GM19328 (cell line): ENCODE measurements at regions not wholly inside any gene's neighbourhood (a gene's known extent, or its start where the extent isn't known, plus 50 kb on each side); places are given as distances from the start of the nearest gene placed in this dataset.
"Not testable (repeated sequence)": the region's sequence is repeated elsewhere in the genome, so short reads cannot be mapped to it uniquely, and the experiment has no call there.

ENCODE experiments used
- ATAC-seq: cut with Tn5 transposase; IDR thresholded peaks from one replicate; pipeline ENCODE4 v1.9.1; 2021; ENCODE audit warnings: mild to moderate bottlenecking, moderate library complexity; ENCODE audit not compliant: unreplicated experiment

DNA sequence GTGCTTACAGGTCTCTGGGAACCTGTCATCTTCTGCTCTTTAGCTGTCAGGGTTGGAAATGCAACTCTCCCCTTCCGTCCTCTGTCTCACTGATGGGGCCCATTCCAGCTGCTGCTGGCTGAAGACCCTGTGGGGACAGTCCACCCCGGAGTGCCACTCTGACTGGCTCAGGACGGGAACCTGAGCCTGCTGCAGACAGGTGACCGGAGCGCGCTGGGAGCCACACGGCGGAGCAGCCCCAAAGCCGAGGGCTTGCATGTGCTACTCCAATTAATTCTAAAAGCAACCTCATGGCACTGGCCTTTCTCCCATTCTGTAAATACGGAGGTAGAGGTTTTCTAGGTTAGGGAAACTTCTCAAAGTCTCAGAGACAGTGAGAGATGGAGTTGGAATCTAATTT is 223.5 kb upstream of the PITRM1 start:
- no peak for ATAC-seq

DNA sequence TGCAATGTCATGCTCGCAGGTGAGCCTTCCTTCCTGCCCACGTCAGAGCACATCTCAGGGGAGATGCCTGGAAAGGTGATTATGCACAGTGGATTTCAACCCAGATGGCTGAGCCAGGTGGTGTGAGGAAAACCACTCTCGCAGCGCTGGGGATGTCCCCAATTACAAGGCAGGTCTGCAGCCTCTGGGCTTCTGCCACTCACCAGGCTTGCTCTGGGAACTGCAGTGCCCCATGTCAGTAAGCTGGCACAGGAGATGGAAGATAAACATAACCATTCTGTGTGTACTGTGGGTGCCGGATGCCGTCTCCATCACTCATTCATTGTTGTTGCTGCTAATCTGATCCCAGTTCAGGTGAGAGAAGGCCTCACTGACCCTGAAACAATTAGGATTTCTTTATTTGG is 222.9 kb upstream of the PITRM1 start:
- no peak for ATAC-seq

DNA sequence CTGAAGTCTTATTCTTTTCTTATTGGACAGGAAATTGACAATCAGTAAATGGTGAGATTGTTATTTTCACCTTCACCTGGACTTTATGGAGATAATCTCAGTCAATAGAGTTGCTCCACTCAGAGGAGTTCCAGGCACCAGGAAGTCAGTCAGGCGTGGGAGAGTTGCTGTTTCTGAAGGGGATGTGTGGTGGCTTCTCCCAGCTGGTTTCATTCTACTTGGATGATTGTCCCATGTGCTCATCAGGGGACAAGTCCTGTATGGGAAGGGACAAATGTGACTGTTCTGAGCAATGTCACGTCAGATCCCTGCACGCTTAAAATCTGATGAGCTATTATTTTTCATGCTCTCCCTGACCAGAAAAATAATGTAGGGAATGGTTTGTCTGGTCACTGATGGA is 222.5 kb upstream of the PITRM1 start:
- ATAC-seq, result no peak

DNA sequence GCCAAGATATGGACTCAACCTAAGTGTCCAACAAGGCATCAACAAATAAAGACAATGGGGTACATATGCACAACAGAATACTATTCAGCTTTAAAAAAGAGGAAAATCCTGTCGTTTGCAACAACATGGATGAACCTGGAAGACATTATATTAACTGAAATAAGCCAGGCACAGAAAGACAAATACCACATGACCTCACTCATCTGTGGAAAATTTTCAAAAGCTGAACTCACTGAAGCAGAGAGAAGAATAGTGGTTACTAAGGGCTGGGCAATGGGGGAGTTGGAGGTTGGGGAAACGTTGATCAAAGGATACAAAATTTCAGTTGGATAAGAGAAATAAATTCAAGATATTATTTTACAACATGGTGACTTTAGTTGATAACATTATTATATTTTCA is 221.4 kb upstream of the PITRM1 start:
- ATAC-seq, result no peak

- ATAC-seq, result no peak
These were observed 219.1 kb upstream of the PITRM1 start for GRCh38 chr10:3391657-3392056.

DNA sequence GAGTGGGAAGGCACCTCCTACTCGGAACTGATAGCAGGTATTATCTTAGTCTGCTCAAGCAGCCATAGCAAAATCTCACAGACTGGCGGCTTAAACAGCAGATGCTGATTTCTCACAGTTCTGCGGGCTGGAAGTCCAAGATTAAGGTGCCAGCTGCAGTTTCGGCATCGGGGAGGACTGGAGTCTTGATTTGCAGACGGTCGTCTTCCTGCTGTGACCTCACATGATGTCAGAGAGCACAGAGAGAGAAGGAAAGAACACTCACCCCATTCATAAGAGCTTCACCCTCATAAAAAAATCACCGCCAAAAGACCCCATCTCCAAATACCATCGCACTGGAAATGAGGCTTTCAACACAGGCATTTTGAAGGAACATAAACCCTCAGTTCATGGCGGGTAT is 216.5 kb upstream of the PITRM1 start:
- ATAC-seq, result no peak

DNA sequence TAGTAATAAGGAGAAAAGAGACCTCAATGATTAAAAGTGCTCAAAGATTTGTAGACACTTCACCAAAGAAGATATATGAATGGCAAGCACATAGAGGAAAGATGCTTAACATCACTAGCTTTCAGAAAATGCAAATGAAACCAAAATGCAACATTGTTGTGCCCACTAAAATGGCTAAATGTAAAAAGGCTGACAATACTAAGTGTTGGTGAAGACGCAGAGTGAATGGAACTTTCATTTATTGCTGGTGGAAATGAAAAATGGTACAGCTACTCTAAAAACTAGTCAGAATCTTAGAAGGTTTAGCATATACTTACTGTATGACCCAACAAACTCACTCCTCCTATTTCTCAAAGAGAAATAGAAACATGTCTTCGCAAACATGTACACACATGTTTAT is 212.9 kb upstream of the PITRM1 start:
- ATAC-seq, result no peak

GRCh38 chr10:3382092-3382491 is 209.5 kb upstream of the PITRM1 start:
- ATAC-seq, result no peak

DNA sequence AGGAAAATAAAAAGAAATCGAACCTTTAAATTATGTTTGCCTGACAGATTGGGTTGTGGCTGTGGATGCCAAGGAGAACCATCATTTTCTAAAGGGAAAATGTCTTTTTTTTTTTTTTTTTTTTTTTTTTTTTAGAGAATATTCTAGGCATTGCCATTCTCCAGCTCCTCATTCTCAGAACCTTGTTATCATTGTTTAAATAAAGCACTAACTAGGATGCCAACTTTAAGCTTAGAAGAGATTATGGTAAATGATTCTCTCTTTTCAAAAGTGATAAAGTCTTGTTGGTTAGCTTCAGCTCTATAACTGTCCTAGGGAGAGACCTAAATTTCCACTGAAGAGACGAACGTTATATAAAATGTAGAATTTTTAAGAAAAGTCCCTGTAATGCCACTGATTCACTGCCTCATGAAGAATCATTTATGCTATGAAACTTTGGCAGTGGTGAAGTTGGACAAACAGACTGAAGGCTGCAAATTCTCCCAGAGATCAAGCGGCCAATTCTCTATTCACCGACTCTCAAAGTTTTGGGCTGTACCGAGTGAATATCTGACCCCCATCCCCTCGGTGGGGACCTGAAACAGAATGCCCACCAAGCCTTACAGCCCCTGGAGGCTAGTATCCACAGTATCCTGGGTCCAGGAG is 207.9 kb upstream of the PITRM1 start:
- ATAC-seq, result no peak

DNA sequence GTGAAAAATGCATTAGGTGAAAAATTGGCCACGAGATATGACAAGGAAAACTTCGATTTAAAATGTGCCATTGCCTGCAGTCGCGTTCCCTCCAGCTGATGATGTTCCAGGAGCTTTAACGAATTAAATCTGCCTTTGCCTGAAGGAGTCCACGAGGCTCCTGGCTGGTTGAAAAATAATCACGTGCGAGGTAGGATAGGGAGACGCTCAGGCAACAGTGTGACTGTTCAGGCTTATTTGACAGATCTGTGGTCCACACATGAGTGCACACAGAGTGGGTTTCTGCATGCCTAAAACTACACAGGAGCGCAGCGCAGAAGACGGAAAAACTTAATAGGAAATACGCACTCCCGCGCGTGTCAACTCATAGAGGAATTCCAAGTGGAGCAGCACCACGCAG is 204.0 kb upstream of the PITRM1 start:
- ATAC-seq, result no peak

DNA sequence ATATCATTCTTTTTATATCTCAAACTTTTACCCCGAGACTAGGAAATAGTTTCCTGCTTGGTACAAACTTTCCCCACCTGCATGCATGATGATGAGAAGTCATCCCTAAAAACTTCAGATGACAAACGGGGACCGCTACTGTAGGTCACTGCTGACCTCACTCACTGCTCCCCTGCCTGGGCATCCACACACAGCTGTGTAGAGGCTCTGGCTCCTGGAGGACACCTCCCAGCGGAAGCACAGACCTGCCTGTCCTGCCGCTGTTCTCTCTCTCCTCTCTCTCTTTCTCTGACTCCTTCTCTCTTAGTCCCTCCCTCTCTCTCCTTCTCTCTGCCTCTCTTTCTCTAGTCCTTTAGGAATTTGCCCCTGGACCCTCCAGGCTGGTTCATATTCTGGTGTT is 202.9 kb upstream of the PITRM1 start:
- ATAC-seq, result no peak

GRCh38 chr10:3374914-3375313 is 202.3 kb upstream of the PITRM1 start:
- ATAC-seq, result no peak

- not testable (repeated sequence) for ATAC-seq
These were observed 200.9 kb upstream of the PITRM1 start for GRCh38 chr10:3373374-3374027.

GRCh38 chr10:3372281-3372680 is 199.7 kb upstream of the PITRM1 start:
- ATAC-seq, result no peak

DNA sequence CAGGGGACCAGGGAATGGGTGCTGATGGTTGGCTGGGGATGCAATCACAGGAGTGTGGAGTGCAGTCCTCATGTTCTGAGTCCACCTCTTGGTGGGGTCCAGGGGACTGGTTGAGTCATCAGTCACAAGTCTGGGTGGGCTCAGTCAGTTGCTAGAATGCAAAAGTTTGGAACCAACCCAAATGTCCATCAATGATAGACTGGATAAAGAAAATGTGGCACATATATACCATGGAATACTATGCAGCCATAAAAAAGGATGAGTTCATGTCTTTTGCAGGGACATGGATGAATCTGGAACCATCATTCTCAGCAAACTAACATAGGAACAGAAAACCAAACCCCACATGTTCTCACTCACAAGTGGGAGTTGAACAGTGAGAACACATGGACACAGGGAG is 199.0 kb upstream of the PITRM1 start:
- ATAC-seq, result not testable (repeated sequence)

GRCh38 chr10:3366735-3367405 is 194.3 kb upstream of the PITRM1 start:
- no peak for ATAC-seq

DNA sequence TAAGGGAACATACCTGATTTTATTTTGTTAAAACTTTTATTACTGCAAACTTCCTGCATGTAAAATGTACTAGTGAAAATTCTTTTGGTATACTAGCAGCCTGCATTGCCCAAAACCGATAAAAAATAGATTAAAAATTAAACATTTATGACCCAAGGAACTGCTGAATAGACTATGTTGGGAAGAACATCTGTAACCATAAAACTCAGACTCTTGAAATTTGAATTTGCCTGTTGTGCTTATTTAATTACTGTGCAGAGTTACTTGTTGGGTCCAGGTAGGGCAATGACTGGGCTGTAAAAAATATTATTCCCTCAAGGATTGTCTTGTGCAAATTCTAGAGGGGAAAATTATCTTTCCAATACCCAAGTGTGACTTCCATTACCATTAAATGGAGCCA is 193.5 kb upstream of the PITRM1 start:
- ATAC-seq, result no peak

- ATAC-seq, result no peak
These were observed 193.0 kb upstream of the PITRM1 start for GRCh38 chr10:3365630-3366029.

DNA sequence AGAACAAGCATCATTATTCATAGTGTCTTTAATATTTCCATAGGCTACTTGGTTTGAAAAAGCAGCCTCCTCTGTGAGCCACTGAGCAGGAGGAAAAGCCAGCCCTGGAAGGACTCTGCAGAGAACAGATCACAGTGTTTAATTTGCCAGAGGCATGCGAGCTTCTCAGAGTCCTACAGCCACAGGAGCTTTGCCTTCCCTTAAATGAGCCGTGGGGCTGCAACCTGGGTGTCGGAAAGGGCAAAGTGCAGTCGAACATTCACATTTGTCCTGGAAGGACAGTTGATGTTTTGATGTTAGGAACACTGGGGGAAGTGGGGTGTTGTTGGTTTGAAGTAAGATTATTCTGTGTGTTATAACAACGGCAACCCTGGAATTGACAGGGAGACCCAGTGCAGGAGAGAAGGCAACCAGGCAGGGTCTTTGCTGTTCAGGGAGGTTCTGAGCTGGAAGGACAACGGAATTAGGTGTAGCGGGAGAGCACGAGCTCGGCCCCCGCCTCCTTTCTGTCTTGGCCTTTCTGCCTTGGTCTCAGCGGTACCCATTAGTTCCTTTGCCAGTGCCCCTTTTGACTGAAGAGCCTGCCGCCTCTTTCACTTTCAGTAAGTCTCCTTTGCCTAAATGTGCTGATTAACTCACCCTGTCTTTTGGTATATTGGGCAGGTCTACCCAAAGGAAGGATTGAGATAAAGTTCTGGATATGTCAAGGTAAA is 192.3 kb upstream of the PITRM1 start:
- no peak for ATAC-seq

DNA sequence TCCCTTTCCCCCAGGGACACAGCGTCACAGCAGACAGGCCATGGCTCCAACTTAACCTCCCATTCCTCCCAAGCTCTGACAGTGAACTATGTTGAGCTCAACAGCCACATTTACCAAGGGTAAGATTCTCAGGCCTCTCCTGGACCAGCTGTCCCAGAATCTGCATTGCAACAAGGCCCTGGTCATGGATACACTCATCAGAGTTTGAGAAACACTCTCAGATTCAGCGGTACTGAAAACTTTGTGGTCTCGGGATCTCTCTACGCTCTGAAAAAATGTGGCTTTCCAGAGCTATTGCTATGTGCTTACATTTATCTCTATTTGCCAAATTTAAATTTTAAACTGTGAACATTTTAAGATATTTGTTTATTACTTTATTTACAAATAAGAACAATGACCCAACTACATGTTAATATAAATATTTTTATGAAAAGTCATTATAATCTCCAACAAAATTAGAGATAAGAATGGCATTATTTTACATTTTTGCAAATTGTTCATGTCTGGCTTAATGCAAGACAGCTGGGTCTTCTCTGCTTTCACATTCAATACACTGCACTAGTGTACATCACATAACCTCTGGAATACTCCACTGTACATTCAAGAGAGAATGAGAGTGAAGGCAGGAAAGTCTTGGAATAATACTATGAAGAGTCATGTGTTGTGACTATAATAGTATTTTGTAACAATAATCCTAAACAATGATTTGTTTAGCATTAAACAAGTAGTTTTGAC is 190.9 kb upstream of the PITRM1 start:
- no peak for ATAC-seq

- ATAC-seq, result no peak
These were observed 189.8 kb upstream of the PITRM1 start for GRCh38 chr10:3362394-3362793.
